HG03521 (cell line): ENCODE measurements at regions not wholly inside any gene's neighbourhood (a gene's known extent, or its start where the extent isn't known, plus 50 kb on each side); places are given as distances from the start of the nearest gene placed in this dataset.

Experiments
- ATAC-seq: cut with Tn5 transposase; IDR thresholded peaks from one replicate; pipeline ENCODE4 v1.9.1; 2021; ENCODE audit warnings: mild to moderate bottlenecking, moderate library complexity; ENCODE audit not compliant: unreplicated experiment

DNA sequence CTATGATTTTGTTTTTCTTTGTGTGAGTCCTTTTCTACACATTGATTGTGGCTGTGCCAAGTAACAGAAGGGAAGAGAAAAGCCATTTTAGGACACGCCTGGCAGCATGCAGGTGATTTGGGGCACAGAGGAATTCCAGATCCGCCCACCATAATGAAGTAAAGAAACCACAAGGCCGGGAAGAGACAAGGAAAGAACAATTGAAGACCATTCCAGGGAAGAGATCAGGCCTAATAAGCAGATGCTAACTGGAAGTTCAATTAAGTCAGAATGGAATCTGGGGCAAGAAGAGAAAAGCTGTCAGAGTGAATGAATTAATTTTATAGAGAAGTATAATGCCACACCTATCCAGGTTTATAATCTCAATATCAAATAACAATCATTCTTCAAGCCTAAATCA lies 110.2 kb upstream of the ISL1 start:
- ATAC-seq, result no peak

DNA sequence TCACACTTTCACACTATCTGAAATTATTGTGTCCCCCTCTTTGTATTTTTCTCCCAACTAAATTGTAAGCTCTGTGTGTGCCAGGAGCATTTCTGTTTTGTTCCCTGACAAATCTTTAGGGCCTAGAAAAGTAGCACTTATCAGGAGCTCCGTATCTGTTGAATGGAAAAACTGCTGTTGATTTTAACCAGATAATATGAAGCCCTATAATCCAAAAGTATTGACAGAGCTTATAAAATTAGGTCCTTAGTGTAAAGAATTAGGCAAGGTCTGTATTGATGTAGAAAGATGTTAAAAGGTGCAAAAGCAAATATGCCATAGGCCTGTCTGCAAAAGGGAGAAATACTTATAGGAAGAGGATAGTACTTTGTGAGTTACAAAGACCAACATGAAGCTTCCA lies 109.4 kb upstream of the ISL1 start:
- no peak for ATAC-seq

DNA sequence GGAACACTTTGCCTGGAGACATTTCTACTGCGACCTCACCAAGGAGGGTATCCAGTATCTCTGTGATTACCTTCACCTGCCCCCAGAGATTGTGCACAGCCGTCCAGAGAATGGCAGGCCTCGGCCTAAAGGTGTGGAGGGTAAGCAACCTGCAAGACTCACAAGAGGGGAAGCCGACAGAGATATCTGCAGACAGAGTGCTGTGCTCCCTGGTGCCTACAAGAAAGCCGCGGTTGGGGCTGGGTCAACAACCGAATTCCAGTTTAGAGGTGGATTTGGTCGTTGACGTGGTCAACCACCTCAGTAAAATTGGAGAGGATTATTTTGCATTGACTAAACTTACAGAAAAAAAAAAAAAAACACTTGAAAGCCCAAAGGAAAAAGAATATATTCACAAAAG lies 107.8 kb upstream of the ISL1 start:
- ATAC-seq, result no peak

DNA sequence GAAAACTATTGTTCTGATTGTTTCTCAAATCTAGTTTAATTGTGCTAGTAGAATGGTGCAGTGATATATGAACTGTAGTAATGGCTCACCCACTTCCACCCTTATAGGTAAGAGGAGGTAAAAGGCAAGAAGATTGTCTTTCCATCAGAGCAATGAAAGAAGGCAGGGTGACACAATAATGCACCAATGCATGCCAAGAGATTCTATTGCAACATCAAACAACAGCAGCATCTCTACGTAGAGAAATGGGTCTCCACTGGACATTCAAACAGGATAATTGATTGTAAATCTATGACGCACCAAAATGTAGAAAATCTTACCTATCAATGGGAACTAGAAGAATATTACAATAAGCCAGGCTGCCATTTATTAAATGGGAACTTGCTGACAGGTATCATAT lies 107.0 kb upstream of the ISL1 start:
- no peak for ATAC-seq

DNA sequence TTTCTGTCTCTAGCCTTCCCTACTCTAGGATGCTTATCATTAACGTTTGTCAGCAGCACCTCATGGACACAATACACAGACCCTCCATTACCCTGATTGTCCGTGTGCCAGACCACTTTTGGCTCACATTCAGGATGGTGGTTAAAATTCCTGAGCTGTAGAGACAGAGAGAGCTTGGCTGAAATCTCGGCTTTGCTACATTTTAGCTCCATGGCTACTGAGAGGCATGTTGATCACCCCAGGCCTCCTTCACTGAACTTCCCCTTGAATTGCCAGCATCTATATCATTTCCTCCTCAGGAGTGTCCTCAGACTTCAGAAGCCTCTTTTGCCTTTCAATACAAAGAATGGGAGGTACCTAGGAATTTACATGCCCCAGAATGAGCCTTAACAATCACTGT lies 104.7 kb upstream of the ISL1 start:
- no peak for ATAC-seq

DNA sequence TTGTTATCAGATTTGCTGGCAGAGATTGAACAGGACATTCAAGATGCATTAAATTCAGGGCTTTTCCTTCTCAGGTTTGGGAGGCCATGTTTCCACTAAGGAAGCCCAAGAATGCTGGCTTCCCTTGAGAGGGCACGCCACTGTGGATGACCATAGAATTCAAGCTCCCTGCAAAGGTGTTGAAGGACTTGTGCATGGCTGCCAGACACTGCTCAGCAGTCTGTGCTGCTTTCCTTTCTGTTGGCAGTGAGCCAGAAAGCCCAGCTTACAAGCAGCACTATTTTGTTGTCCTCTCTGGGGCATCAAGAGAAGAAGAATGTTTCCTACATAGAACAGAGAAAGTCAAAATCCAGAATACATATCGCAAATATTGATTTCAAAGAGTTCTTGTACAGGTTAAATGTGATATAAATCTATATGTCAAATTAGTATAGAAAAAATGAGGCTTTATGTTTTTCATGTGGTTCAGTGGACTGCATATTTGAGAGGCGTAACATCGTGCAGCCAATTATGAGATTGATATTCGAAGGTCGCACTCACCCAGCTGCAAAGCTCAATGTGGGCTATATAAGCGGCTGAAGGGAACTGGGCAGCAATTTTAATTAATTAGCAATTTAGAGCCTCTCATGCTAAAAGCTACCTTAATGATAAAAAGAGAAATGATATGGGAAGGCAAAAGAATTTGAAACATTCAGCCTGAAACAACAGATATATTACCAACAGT lies 103.1 kb upstream of the ISL1 start:
- ATAC-seq, result no peak

DNA sequence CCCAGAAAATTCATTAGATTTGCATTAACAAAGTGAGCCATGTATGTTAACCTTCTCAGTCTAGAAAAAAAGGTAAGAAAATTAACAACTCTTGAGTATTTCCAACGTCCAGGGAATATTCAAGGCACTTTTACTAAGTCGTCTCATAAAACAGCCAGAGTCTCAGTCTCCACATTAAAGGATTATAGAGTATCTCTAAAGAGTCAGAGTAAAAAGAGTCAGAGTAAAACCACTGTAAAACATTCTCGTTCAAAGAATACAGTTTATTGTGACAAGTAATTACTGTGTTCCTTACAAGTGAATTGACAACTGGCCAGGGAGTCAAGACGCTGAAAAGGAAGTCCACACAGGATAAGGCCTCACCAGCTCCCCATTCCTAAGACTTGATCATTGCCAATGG lies 97.2 kb upstream of the ISL1 start:
- no peak for ATAC-seq

DNA sequence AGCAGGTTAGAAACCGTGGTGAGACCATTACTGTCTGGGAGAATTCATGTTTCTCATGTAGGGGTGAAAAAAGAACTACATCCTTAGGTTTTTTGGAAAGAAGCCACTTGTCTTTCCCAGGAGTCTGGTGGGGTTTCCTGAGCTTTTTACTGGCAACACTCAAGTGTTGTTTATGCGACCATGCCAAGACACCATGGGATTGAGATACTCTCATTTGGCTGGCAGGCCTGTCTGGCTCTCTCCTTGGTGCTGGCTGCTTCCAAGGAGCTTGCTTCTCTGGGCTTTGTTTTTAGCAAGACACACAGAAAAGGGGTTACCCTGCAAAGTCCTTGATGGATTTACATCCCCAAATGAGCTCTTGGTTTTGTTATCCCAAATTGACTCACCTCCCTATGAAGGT lies 80.9 kb upstream of the ISL1 start:
- ATAC-seq, result no peak

DNA sequence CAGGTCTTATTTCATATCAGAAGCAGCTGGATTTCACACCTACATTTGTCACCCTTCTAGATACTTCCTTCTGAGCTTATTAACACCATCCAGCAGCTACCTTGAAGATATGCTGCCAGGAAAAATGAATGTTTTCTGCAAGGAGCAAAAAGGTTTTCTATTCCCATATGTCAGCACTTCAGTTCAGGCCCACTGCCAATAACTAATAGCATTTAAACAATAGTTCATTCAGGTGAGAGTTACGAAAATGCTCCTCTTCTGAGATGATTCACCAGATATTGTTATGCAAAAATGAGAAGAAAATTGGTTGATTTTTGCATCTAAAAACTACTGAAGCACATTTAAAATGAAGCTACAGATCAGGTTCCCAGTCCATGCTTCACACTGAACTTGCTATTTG lies 56.4 kb upstream of the ISL1 start:
- ATAC-seq, result no peak
